8988T (cell line): ENCODE measurements at regions not wholly inside any gene's neighbourhood (a gene's known extent, or its start where the extent isn't known, plus 50 kb on each side); places are given as distances from the start of the nearest gene placed in this dataset.
"Not testable (repeated sequence)": the region's sequence is repeated elsewhere in the genome, so short reads cannot be mapped to it uniquely, and the experiment has no call there.

Source experiments
- DNase-seq: peaks from one replicate; pipeline ENCODE4 v3.0.0; 2011

- DNase-seq, result no peak
These were observed 163.9 kb upstream of the LCORL start for GRCh38 chr4:18185491-18185890.

- no peak for DNase-seq
These were observed 159.3 kb upstream of the LCORL start for GRCh38 chr4:18180892-18181291.

GRCh38 chr4:18180122-18180521 is 158.6 kb upstream of the LCORL start:
- no peak for DNase-seq

- no peak for DNase-seq
These were observed 150.3 kb upstream of the LCORL start for GRCh38 chr4:18171896-18172295.

GRCh38 chr4:18167831-18168230 is 146.3 kb upstream of the LCORL start:
- no peak for DNase-seq

DNA sequence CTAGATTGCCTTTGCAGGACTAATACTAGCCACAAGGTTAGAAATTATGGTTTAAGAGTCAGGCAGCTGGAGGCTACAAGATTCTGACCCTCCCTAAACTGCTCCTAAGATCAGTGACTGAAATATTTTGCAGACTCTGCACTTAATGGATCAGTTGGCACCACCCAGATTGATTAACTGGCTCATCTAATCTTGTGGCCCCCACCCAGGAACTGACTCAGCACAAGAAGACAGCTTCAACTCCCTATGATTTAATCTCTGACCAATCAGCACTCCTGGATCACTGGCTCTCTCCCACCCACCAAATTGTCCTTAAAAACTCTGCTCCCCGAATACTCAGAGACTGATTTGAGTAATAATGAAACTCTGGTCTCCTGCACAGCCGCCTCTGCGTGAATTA is 145.4 kb upstream of the LCORL start:
- DNase-seq, result no peak

DNA sequence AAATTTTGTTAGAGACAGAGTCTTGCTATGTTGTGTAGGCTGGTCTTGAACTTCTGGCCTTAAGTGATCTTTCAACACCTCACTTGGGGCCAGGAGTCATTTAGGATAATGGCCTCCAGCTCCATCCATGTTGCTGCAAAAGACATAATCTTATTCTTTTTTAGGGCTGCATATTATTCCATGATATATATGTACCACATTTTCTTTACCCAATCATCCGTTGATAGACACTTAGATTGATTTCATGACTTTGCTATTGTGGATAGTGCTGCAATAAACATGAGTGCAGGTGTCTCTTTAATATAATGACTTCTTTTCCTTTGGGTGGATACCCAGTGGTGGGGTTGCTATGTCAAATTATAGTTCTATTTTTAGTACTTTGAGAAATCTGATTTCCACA is 140.9 kb upstream of the LCORL start:
- no peak for DNase-seq

GRCh38 chr4:18159117-18159912 is 137.8 kb upstream of the LCORL start:
- DNase-seq, result not testable (repeated sequence)

- no peak for DNase-seq
These were observed 133.8 kb upstream of the LCORL start for GRCh38 chr4:18155067-18156041.

- DNase-seq, result no peak
These were observed 116.6 kb upstream of the LCORL start for GRCh38 chr4:18138076-18138665.

DNA sequence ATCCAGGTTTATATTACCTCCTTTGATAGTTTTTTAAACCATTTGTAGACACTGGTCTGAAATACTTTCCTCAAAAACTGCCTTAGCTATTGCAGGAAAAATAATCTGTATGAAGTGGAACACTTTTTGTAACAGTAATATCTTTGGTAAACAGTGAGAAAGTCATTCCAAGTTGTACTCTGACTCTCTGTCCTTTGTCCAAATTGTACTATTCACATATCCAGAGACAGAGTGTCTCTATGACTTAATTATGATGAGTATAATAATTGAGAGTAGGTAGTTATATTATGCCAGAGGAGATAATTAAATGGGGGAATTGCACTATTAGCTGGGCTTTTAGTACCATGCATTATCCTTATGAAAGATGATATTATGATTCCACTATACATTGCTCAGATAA is 112.6 kb upstream of the LCORL start:
- no peak for DNase-seq

DNA sequence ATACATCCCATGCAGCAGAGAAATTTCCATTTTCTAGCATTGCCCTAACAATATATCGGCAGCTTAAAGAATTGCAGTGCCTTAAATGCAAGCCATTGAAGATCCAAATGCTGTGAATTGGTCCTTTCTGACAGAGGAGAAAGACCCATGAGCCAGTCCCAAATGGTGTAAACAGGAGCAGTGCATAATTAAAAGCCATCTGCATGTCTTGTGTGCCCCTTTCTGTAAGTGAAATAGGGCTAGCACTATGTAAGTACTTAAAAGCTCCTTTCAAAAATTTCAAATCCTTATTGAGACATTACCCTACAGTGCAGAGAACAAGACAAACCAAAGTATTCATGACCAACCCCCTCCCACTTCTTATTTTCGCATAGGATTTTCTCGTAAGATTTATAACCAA is 108.7 kb upstream of the LCORL start:
- no peak for DNase-seq

DNA sequence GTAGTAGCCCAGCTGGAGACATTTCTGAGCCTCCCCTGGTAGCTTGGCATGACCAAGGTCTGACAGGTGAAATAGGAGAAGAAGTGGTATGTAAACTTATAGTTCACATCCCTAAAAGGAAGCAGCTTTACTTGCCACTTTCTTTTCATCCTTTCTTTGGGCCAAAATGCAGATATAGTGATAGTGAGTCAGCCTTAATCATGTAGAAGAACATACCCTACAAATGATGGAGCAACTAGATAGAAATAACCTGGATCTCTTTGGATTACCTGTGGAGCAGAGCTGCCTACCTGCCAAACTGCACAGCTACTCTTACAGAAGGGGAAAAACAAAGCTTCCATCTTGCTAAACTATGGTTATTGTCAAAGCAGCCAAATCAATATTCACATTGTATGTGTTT is 106.7 kb upstream of the LCORL start:
- DNase-seq, result no peak

GRCh38 chr4:18127030-18127429 is 105.5 kb upstream of the LCORL start:
- DNase-seq, result no peak

- no peak for DNase-seq
These were observed 92.3 kb upstream of the LCORL start for GRCh38 chr4:18113710-18114331.

DNA sequence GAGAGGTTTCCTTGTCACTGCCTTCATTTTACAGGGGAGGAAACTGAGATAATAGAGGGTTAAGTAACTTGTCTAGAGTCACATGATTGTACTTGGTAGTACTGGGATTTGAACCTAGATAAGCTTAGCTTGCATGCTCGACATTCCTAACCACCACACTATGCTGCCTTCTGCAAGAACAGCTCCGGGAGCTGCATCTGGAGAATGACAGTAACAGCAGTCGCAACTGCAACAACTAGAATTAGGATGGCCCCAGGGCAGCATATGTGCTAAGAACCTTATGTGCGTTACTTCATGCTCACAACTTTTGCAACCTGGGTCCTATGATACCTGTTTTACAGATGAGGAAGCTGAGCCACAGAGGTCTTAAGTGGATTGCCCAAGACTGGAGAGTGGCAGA is 89.5 kb upstream of the LCORL start:
- no peak for DNase-seq

DNA sequence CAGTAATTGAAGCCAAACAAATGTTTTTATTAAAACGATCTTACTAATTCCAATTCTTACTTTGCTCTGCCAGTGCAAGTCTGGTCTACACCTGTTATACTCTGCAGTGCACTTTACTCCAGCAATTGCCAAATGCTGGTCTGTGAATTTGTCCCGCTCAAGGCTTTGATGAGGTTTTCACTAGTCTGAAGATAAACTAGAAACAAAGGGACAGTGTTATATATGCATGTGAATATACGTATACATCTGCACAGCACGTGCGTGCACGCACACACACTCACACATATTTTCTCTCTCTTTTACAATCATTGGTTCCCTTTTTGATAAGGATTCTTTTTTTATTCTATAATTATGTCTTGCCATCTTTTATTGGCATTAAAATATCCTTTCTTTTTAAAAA is 88.5 kb upstream of the LCORL start:
- DNase-seq, result no peak

DNA sequence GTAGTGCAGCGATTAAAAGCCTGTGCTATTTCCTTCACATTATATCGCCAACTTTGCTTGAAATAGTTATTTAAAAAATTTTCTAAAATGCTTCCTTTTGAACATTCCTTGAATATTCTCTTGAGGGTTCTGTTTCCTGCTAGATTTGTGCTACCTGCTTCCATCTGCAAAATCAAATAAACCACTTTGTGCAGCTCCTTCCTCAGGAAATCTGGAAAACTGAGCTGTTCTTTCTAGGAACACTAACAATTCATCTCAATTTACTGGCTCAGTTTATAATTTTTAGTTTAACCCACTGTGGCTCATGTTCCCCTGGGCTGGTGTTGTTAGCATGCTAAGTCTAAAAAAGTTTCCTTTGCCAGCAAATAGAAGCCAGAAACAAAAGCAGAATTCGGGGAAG is 88.1 kb upstream of the LCORL start:
- DNase-seq, result no peak

DNA sequence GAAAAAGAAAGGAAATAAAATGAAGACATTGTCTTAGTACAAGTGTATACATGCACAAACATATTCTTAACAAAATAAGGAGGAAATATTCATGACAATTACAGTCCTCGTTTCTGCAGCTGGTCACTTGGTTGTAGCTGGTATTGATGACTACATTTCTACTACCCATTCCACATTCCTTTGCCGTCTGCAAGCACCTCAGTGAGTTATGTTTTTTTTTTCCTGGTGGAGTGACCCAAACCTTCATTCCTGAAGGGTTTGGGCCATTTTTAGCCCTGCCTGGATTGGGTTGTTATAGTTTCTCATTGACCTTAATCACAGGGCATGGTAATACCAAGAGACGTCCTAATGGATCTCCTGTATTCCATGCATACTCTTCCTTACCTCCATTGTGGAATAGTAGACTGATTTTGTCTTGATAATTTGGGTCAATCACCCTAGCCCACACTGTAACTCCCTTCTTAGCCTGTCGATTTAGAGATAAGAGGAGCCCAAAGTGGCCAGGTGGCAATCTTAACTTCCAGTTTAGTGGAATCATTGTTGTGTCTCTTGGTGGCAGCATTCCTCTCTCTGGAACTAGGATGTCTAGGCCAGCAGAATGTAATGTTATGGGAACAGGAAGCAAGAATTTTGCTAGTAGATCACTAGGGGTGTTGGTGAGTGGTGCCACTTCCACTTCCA is 86.4 kb upstream of the LCORL start:
- DNase-seq, result not testable (repeated sequence)

GRCh38 chr4:18106620-18107019 is 85.1 kb upstream of the LCORL start:
- DNase-seq, result no peak

GRCh38 chr4:18105030-18106011 is 83.8 kb upstream of the LCORL start:
- no peak for DNase-seq
